ENCODE measurements at regions not wholly inside any gene's neighbourhood (a gene's known extent, or its start where the extent isn't known, plus 50 kb on each side); places are given as distances from the start of the nearest gene placed in this dataset.
A peak's percentile ranks its signal among the peaks of the same experiment; 100 is the strongest.

DNA sequence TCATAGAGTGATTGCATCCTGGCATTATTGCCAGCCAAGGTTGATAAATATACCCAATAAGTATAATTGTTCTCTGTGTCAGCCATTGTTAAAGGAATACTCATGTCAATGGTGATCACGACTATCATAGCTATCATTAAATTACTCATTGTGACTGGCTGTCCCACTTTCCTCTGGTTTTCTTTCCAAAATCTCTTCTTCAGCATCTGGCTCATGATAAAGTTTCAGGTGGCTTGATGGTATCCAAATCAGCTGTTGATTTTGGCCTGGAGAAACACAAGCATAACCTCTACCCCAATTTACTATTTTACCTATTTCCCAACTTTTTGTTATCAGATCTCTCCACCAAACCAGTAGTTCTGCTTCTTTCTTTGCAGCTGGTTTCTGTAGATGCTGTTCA is 67.1 kb upstream of the SPIN2A start:
- no peak overlapping the region for H3K27ac ChIP-seq
- H3K27me3 ChIP-seq: no peaks in the 10 kb centered on the region
- intact Hi-C loops (cut with DNase I; ENCODE audit: low total_unique reads): no loop called here
- H3K4me3 ChIP-seq: no peak overlapping the region
- WGBS, 5 donors: 60 to 93% (median 81%) methylated on average over 1 of the region's 1 CpG
- no peak for DNase-seq
- H3K4me1 ChIP-seq: no peaks in the 10 kb centered on the region
- no peak for TF ChIP-seq EP300 (IDR thresholded peaks at IDR 0.05)
- TF ChIP-seq POLR2A (IDR thresholded peaks at IDR 0.05): no peak
- no peak for TF ChIP-seq POLR2AphosphoS5 (IDR thresholded peaks at IDR 0.05)
- TF ChIP-seq, protein P1, sequence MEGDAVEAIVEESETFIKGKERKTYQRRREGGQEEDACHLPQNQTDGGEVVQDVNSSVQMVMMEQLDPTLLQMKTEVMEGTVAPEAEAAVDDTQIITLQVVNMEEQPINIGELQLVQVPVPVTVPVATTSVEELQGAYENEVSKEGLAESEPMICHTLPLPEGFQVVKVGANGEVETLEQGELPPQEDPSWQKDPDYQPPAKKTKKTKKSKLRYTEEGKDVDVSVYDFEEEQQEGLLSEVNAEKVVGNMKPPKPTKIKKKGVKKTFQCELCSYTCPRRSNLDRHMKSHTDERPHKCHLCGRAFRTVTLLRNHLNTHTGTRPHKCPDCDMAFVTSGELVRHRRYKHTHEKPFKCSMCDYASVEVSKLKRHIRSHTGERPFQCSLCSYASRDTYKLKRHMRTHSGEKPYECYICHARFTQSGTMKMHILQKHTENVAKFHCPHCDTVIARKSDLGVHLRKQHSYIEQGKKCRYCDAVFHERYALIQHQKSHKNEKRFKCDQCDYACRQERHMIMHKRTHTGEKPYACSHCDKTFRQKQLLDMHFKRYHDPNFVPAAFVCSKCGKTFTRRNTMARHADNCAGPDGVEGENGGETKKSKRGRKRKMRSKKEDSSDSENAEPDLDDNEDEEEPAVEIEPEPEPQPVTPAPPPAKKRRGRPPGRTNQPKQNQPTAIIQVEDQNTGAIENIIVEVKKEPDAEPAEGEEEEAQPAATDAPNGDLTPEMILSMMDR (IDR thresholded peaks at IDR 0.05): no peak
- H3K9me3 ChIP-seq: peaks cover 0 to 15% (median 2%) of the 10 kb centered on the region in 4 donors
- H3K36me3 ChIP-seq: no peaks in the 10 kb centered on the region

DNA sequence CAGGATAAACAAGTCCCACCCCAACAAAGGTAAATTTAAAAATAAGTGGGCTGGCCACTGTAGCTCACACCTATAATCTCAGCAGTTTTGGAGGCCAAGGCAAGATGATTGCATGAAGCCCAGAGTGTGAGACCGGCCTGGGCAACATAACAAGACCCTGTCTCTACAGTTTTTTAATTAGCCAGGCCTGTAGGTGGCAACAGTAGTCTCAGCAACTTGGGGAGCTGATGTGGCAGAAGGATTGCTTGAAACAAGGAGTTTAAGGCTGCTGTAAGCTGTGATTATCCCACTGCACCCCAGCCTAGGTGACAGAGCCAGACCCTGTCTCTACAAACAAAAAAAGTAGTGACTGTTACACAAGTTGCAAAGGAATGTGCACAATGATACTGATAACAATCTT is 74.6 kb upstream of the FAAH2 start:
- intact Hi-C loops (cut with DNase I; ENCODE audit: low total_unique reads): no loop called here
- Histone ChIP-seq H3K27ac (no peak overlapping the region), H3K9me3 (peaks cover 0 to 18% (median 6%) of the 10 kb centered on the region in 4 donors), H3K27me3 (no peaks in the 10 kb centered on the region), H3K36me3 (peaks cover 0 to 7% (median 2%) of the 10 kb centered on the region in 4 donors), H3K4me3 (no peak overlapping the region), H3K4me1 (no peaks in the 10 kb centered on the region)
- 68 to 100% (median 87%) methylated on average over 1 of the region's 1 CpG for WGBS, 5 donors
- DNase-seq: no peak
- TF ChIP-seq EP300 (IDR thresholded peaks at IDR 0.05) (no peak), POLR2AphosphoS5 (IDR thresholded peaks at IDR 0.05) (no peak), POLR2A (IDR thresholded peaks at IDR 0.05) (no peak)
- TF ChIP-seq, protein P1 (IDR thresholded peaks at IDR 0.05): no peak

DNA sequence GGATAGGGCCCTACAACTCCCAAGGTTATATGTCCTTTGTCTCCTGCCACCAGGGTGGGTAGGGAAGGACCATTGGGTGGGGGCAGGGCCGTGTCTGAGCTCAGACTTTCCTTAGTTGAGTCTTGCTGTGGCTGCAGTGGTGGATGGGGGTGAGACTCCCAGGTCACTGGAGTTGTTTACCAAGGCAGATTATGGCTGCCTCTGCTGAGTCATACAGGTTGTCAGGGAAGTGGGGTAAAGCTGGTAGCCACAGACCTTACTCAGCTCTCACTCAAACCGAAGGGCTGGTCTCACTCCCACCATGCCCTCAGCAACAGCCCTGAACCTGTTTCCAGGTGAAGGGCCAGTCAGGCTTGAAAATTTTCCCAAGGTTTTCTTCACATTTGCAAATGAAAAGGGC is 58.8 kb upstream of the FAAH2 start:
- intact Hi-C loops (cut with DNase I; ENCODE audit: low total_unique reads): no loop called here
- WGBS, 5 donors: 36 to 50% (median 47%) methylated on average over 2 of the region's 2 CpGs; no CpG with 5 or more reads in 1 of the 5 donors

DNA sequence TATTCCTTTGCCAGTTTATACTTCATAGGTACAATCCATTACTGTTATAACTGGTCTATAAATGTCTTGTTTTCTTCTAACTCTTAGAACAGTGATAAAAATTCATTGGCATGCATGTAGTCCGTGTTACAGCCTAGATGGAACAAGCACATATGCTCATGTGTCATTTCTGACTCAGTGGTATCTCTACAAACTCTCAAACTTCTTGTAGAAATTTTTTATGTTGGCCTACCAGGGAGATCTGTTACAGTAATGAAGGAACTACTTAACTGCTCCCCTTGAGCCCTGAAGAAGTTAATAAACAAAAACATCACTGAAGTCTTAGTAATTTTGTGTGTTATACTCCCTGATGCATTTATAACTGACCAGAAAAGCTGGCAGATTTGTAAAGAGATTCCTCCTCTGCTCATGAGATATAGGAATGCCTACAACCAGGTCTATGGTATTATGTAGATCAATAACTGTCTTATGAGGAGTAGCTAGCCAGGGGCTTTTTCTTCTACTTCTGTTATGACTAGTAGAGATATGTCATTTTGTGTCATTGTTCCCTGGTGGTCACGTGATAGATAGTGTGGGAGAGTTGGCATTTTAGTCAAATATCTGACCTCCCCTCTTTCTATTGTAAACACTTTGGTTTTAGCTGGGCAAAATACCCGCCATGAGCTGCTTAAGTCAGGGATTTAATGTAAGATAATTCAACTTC is 53.7 kb upstream of the FAAH2 start:
- Histone ChIP-seq H3K4me1 (no peaks in the 10 kb centered on the region), H3K9me3 (peaks cover 0 to under 1% (median 0%) of the 10 kb centered on the region in 4 donors), H3K27me3 (no peaks in the 10 kb centered on the region), H3K27ac (no peak overlapping the region), H3K36me3 (peaks cover 0 to 3% (median 0%) of the 10 kb centered on the region in 4 donors), H3K4me3 (no peak overlapping the region)
- WGBS, 5 donors: 37 to 82% (median 62%) methylated on average over 3 of the region's 3 CpGs
- TF ChIP-seq, protein P1 (IDR thresholded peaks at IDR 0.05): no peak
- TF ChIP-seq POLR2AphosphoS5 (IDR thresholded peaks at IDR 0.05) (no peak), POLR2A (IDR thresholded peaks at IDR 0.05) (no peak), EP300 (IDR thresholded peaks at IDR 0.05) (no peak)
- intact Hi-C loops (cut with DNase I; ENCODE audit: low total_unique reads): no loop called here
- no peak for DNase-seq

More for the DNA sequence above, 58.8 kb upstream of the FAAH2 start:
- H3K9me3 ChIP-seq: peaks cover 0 to 12% (median 6%) of the 10 kb centered on the region in 4 donors
- H3K4me1 ChIP-seq: no peaks in the 10 kb centered on the region
- H3K36me3 ChIP-seq: peaks cover 0 to 21% (median 5%) of the 10 kb centered on the region in 4 donors
- TF ChIP-seq EP300 (IDR thresholded peaks at IDR 0.05) (no peak), POLR2AphosphoS5 (IDR thresholded peaks at IDR 0.05) (no peak), POLR2A (IDR thresholded peaks at IDR 0.05) (no peak)
- TF ChIP-seq, protein P1 (IDR thresholded peaks at IDR 0.05): no peak
- no peaks in the 10 kb centered on the region for H3K27me3 ChIP-seq
- no peak overlapping the region for H3K27ac ChIP-seq
- DNase-seq: peak in 1 of 2 donors; percentile 30
- no peak overlapping the region for H3K4me3 ChIP-seq
